Thyroid gland (tissue), 4 donors: ENCODE measurements at regions not wholly inside any gene's neighbourhood (a gene's known extent, or its start where the extent isn't known, plus 50 kb on each side); places are given as distances from the start of the nearest gene placed in this dataset.

Experiments used
- DNase-seq, 2 donors: peaks; one replicate each; pipeline ENCODE4 v3.0.0-alpha.2; 2019
- H3K27ac ChIP-seq, 3 donors: fragments of 200-600 bp; sonication (generic); 1 replicate in 2 of 3; 2 replicates in 1 of 3; pipeline ENCODE4 v1.5.1; 2016 to 2019; ENCODE audit warnings: mild to moderate bottlenecking in 1 of 3, moderate library complexity in 1 of 3
- H3K27me3 ChIP-seq: fragments of 200-600 bp; sonication (generic); one replicate; pipeline ENCODE4 v1.5.1; 2019
- H3K36me3 ChIP-seq, 2 donors: fragments of 200-600 bp; sonication (generic); one replicate each; pipeline ENCODE4 v1.5.1; 2016 to 2019
- H3K4me1 ChIP-seq, 2 donors: fragments of 200-600 bp; sonication (generic); one replicate each; pipeline ENCODE4 v1.5.1; 2017 to 2019
- H3K4me3 ChIP-seq, 3 donors: fragments of 200-600 bp; sonication (generic); replicated peaks in 1 of 3; 1 replicate in 2 of 3; 2 replicates in 1 of 3; pipeline ENCODE4 v1.5.1; 2016; ENCODE audit warnings: mild to moderate bottlenecking in 1 of 3
- H3K9me3 ChIP-seq: fragments of 200-600 bp; sonication (generic); one replicate; pipeline ENCODE4 v1.5.1; 2017
- POLR2A ChIP-seq, 2 donors: fragments of 450-650 bp; IDR thresholded peaks; one replicate each; pipeline ENCODE4 v1.6.1; 2017; ENCODE audit warnings: antibody characterized with exemption in 2 of 2, mild to moderate bottlenecking in 2 of 2, moderate library complexity in 1 of 2
- WGBS, 2 donors: methylation state at CpG; one replicate each; pipeline ENCODE4 v1.1.5; 2017; 5-methylcytosine and 5-hydroxymethylcytosine counted together
- intact Hi-C: fragments of 100-400 bp; cut with DNase I; formaldehyde crosslinking; loops from one replicate; pipeline ENCODE4 v1.15.1; 2023
- TF ChIP-seq, protein P1 (sequence below), 6 experiments: fragments of 200-600 bp in 3 of 6; fragments of 450-650 bp in 3 of 6; sonication (generic) in 3 of 6; IDR thresholded peaks; one replicate each; pipeline ENCODE4 v1.5.1; 2016 to 2019; ENCODE audit warnings: antibody characterized with exemption in 6 of 6, mild to moderate bottlenecking in 2 of 6, inconsistent platforms in 1 of 6, moderate library complexity in 1 of 6

DNA sequence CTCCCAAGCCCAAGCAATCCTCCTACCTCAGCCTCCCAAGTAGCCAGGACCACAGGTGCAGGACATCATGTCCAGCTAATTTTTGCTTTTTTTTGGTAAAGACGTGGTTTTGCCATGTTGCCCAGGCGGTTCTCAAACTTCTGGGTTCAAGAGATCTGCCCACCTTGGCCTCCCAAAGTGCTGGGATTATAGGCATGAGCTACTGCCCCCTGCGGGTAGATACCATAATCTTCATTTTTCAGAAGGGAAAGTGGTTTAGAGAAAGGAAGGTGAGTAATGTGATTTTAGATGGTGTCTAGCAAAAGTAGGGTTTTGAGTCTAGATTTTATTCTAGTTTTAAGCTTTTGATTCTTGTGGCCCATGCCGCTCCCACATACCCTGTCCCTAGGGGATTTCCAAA lies 205.3 kb upstream of the CLNK start:
- 95 to 97% methylated on average over 4 of the region's 4 CpGs for WGBS, 2 donors
- H3K36me3 ChIP-seq = no peaks in the 10 kb centered on the region
- H3K4me3 ChIP-seq = no peak overlapping the region
- TF ChIP-seq POLR2A (IDR thresholded peaks at IDR 0.05) = no peak
- TF ChIP-seq, protein P1, sequence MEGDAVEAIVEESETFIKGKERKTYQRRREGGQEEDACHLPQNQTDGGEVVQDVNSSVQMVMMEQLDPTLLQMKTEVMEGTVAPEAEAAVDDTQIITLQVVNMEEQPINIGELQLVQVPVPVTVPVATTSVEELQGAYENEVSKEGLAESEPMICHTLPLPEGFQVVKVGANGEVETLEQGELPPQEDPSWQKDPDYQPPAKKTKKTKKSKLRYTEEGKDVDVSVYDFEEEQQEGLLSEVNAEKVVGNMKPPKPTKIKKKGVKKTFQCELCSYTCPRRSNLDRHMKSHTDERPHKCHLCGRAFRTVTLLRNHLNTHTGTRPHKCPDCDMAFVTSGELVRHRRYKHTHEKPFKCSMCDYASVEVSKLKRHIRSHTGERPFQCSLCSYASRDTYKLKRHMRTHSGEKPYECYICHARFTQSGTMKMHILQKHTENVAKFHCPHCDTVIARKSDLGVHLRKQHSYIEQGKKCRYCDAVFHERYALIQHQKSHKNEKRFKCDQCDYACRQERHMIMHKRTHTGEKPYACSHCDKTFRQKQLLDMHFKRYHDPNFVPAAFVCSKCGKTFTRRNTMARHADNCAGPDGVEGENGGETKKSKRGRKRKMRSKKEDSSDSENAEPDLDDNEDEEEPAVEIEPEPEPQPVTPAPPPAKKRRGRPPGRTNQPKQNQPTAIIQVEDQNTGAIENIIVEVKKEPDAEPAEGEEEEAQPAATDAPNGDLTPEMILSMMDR (IDR thresholded peaks at IDR 0.05) = no peak
- H3K27ac ChIP-seq = no peak overlapping the region
- H3K9me3 ChIP-seq = no peaks in the 10 kb centered on the region
- H3K27me3 ChIP-seq = no peaks in the 10 kb centered on the region
- no peak for DNase-seq
- intact Hi-C loops = no loop called here
- no peaks in the 10 kb centered on the region for H3K4me1 ChIP-seq

DNA sequence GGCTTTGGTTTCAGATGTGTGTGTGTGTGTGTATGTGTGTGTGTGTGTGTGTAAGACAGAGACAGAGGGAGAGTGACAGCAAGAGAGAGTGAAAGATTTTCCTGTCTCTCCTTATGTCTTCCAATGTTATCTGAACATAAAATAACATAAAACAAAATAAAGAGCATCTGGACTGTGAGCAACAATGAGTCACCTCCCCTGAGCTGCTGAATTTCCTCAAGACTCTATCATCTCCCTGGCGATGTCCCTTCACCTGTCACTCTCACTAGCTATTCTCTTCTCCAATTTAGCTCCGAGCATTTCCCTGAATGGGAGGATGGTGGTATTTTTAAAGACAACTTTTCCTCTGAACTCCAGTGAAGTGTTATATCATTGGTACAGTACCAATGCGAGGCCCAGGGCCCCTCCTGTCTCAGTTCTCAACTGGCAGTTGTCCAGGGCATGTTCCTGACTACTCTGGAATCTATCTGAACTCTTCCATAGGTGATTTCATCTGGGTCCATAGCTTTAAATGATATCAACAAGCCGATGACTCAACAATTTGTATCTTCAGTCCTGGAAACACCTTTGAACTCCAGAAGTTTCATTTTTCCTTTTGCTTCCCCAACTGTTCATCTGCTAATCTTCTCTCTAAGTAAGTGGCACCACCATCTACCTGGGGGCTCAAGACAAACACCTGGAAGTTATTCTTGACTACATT lies 195.0 kb upstream of the CLNK start:
- no peak for TF ChIP-seq POLR2A (IDR thresholded peaks at IDR 0.05)
- TF ChIP-seq, protein P1 (IDR thresholded peaks at IDR 0.05) = no peak
- H3K27me3 ChIP-seq = no peaks in the 10 kb centered on the region
- intact Hi-C loops = no loop called here
- WGBS, 2 donors = 69 to 80% methylated on average over 4 of the region's 4 CpGs
- H3K27ac ChIP-seq = no peak overlapping the region
- no peaks in the 10 kb centered on the region for H3K9me3 ChIP-seq
- DNase-seq = no peak
- no peaks in the 10 kb centered on the region for H3K36me3 ChIP-seq
- H3K4me3 ChIP-seq = no peak overlapping the region
- H3K4me1 ChIP-seq = no peaks in the 10 kb centered on the region

DNA sequence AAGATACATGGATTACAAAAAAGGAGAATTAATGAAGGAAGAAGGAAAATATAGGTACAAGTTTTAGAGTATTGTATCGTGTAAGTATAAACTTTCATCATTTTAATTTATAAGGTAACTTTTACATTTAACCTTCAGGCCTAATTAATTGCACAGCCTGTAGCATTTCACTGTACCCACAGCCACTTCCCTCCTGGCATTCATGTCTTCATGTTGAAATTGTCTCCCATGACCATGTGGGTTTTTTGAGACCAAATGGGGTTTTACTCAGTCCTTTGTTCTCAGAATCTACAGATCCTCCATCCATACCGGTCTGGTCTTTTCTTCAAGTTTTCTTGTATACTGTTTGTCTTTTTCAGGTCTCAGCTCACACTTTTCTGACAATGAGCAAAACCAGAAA lies 194.3 kb upstream of the CLNK start:
- 85 to 96% methylated on average over 2 of the region's 2 CpGs for WGBS, 2 donors
- intact Hi-C loops = no loop called here

DNA sequence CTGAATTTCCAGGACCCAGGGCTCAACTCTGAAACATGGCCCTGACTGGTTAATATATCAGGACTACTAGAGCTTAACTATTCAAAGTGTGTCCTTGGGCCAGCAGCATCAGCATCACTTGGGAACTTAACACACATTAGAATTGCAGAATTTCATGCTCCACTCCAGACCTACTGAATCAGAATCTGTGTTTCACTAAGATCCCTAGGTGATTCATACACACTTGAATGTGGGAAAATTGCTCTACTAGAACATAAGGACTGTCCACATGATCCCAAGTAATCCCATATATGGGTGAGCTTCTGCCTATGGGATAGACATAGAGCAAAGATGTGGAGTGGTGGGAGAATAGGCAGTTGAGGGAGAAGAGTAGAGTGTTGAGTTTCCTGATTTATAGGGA lies 192.5 kb upstream of the CLNK start:
- H3K27me3 ChIP-seq = no peaks in the 10 kb centered on the region
- intact Hi-C loops = no loop called here
- no peaks in the 10 kb centered on the region for H3K4me1 ChIP-seq
- TF ChIP-seq, protein P1 (IDR thresholded peaks at IDR 0.05) = no peak
- no peak for TF ChIP-seq POLR2A (IDR thresholded peaks at IDR 0.05)
- H3K27ac ChIP-seq = no peak overlapping the region
- no peaks in the 10 kb centered on the region for H3K9me3 ChIP-seq
- no peak for DNase-seq
- no peak overlapping the region for H3K4me3 ChIP-seq
- no peaks in the 10 kb centered on the region for H3K36me3 ChIP-seq

More for the DNA sequence above, 194.3 kb upstream of the CLNK start:
- Histone ChIP-seq H3K36me3 (no peaks in the 10 kb centered on the region), H3K4me3 (no peak overlapping the region), H3K4me1 (no peaks in the 10 kb centered on the region), H3K27ac (no peak overlapping the region), H3K9me3 (no peaks in the 10 kb centered on the region), H3K27me3 (no peaks in the 10 kb centered on the region)
- TF ChIP-seq POLR2A (IDR thresholded peaks at IDR 0.05) = no peak
- TF ChIP-seq, protein P1 (IDR thresholded peaks at IDR 0.05) = no peak
- no peak for DNase-seq

DNA sequence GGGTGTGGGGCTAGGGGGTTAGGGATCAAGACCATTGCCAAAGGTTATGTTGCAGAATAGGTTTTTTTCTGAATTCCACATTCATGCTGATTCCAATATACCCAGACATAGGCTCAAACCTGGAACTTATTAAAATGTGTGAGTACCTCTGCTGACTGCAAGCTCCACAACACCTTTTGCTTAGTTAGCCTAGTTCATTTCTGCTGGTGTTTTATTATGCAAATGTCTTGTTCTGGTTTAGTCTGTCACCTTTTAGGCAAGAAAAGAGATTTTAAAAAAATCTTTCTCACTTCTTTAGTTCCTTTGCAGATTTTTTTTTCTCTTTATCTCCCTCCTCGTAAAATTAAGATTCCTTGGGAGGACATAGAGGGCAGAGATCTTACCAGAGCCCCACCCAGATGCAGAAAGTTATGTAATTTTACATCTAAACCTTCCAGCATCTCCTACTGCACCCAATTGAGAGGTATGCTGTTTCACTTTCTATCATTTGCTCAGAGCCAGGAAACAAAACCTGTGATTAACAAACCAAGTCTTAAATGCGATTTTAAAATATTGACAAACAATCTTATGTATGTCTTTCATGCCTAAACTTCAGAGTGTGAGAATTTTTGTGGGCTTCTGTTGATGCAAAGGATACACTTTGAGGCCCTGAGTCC lies 190.7 kb upstream of the CLNK start:
- intact Hi-C loops = no loop called here
- 82 to 84% methylated on average over 2 of the region's 2 CpGs for WGBS, 2 donors
- H3K27me3 ChIP-seq = no peaks in the 10 kb centered on the region
- TF ChIP-seq, protein P1 (IDR thresholded peaks at IDR 0.05) = no peak
- TF ChIP-seq POLR2A (IDR thresholded peaks at IDR 0.05) = no peak
- no peak overlapping the region for H3K4me3 ChIP-seq
- no peaks in the 10 kb centered on the region for H3K36me3 ChIP-seq
- no peak for DNase-seq
- no peak overlapping the region for H3K27ac ChIP-seq
- H3K9me3 ChIP-seq = no peaks in the 10 kb centered on the region
- no peaks in the 10 kb centered on the region for H3K4me1 ChIP-seq
